ENCODE measurements at regions not wholly inside any gene's neighbourhood (a gene's known extent, or its start where the extent isn't known, plus 50 kb on each side); places are given as distances from the start of the nearest gene placed in this dataset.

- Histone ChIP-seq H3K23me2 (ENCODE audit: low read depth, low read length) (no peaks in the 10 kb centered on the region), H3K56ac (replicated peaks; ENCODE audit: insufficient read length, low read depth, low read length) (no peak overlapping the region), H3K9ac (replicated peaks in 1 of 4; ENCODE audit: extremely low read depth in 1 of 4, low read depth in 3 of 4, low read length in 3 of 4) (no peak overlapping the region), H3K4me2 (ENCODE audit: insufficient read depth in 1 of 2, low read depth in 2 of 2, low read length in 2 of 2) (no peak overlapping the region), H2BK12ac (ENCODE audit: low read depth, low read length) (no peak overlapping the region), H4K5ac (ENCODE audit: insufficient read length, low read depth, low read length) (no peak overlapping the region), H3K14ac (ENCODE audit: insufficient read length) (no peak overlapping the region), H3K18ac (ENCODE audit: extremely low read depth, low read length) (no peak overlapping the region), H2BK5ac (ENCODE audit: low read depth, low read length) (no peak overlapping the region), H3K79me1 (ENCODE audit: low read depth, low read length) (no peaks in the 10 kb centered on the region), H4K91ac (replicated peaks; ENCODE audit: insufficient read length, low read length) (no peak overlapping the region), H3K4me1 (replicated peaks in 1 of 4; ENCODE audit: control insufficient read depth in 3 of 4, insufficient read depth in 4 of 4, low read length in 3 of 4) (no peaks in the 10 kb centered on the region), H2BK20ac (ENCODE audit: low read length) (no peak overlapping the region), H3K9me3 (ENCODE audit: insufficient read depth in 2 of 2, low read depth in 1 of 2, low read length in 1 of 2) (peaks cover 0 to under 1% of the 10 kb centered on the region in 2 experiments; a peak in 1 of 4 replicates), H4K8ac (ENCODE audit: extremely low read depth, insufficient read depth, low read length) (no peak overlapping the region), H4K20me1 (replicated peaks in 1 of 2; ENCODE audit: control insufficient read depth in 1 of 2, insufficient read depth in 2 of 2, low read length in 2 of 2) (no peaks in the 10 kb centered on the region), H2AFZ (ENCODE audit: low read length) (no peak overlapping the region), H3K27me3 (replicated peaks in 1 of 4; ENCODE audit: control insufficient read depth in 3 of 4, extremely low read depth in 1 of 4, insufficient read depth in 3 of 4, low read length in 3 of 4) (no peaks in the 10 kb centered on the region), H3K27ac (ENCODE audit: low read depth, low read length) (no peak overlapping the region), H2BK120ac (replicated peaks; ENCODE audit: low read depth, low read length) (no peak overlapping the region), H2AK5ac (ENCODE audit: low read depth, low read length) (no peak overlapping the region), H2BK15ac (ENCODE audit: low read length) (no peak overlapping the region), H3K4ac (replicated peaks; ENCODE audit: insufficient read length, low read depth, low read length) (no peak overlapping the region), H3K23ac (ENCODE audit: insufficient read length) (no peak overlapping the region), H3K79me2 (ENCODE audit: control insufficient read depth in 1 of 2, insufficient read depth in 2 of 2, low read length in 2 of 2) (no peaks in the 10 kb centered on the region), H3K4me3 (ENCODE audit: extremely low read depth in 1 of 4, insufficient read depth in 2 of 4, low read depth in 3 of 4, low read length in 4 of 4) (no peak overlapping the region), H3K36me3 (ENCODE audit: control insufficient read depth in 2 of 4, insufficient read depth in 4 of 4, low read length in 3 of 4) (no peaks in the 10 kb centered on the region)
- ChIA-PET POLR2A (ENCODE audit: partially characterized antibody) (no interaction called here), CTCF (ENCODE audit: partially characterized antibody) (no interaction called here)
- DNase-seq (ENCODE audit: low read depth in 1 of 2, low spot score in 2 of 2) (no peak), FAIRE-seq (no peak)
- 92% methylated on average over 1 of the region's 1 CpG; no CpG with 5 or more reads in 1 of the 2 experiments for WGBS, 2 experiments (ENCODE audit: extremely low coverage in 1 of 2, insufficient coverage in 1 of 2, insufficient read length in 1 of 2, insufficient replicate concordance in 2 of 2, low coverage in 1 of 2, low lambda C conversion rate in 2 of 2, missing lambda C conversion rate in 1 of 2)
- TF ChIP-seq MAFK (IDR thresholded peaks at IDR 0.05; ENCODE audit: low read depth, low read length) (no peak), SP2 (IDR thresholded peaks at IDR 0.05; ENCODE audit: low read length) (no peak), RFX5 (IDR thresholded peaks at IDR 0.05; ENCODE audit: borderline replicate concordance, low read depth, low read length) (no peak)
- TF ChIP-seq, protein P1, sequence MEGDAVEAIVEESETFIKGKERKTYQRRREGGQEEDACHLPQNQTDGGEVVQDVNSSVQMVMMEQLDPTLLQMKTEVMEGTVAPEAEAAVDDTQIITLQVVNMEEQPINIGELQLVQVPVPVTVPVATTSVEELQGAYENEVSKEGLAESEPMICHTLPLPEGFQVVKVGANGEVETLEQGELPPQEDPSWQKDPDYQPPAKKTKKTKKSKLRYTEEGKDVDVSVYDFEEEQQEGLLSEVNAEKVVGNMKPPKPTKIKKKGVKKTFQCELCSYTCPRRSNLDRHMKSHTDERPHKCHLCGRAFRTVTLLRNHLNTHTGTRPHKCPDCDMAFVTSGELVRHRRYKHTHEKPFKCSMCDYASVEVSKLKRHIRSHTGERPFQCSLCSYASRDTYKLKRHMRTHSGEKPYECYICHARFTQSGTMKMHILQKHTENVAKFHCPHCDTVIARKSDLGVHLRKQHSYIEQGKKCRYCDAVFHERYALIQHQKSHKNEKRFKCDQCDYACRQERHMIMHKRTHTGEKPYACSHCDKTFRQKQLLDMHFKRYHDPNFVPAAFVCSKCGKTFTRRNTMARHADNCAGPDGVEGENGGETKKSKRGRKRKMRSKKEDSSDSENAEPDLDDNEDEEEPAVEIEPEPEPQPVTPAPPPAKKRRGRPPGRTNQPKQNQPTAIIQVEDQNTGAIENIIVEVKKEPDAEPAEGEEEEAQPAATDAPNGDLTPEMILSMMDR (IDR thresholded peaks at IDR 0.05; ENCODE audit: control extremely low read depth in 1 of 3, insufficient read depth in 1 of 3, low read depth in 1 of 3, low read length in 3 of 3): no peak
These were observed 1363.5 kb upstream of the DDX18 start for GRCh38 chr2:116450990-116451389.

Measured in H1 (cell line).